Peyer's patch (tissue), 4 donors: ENCODE measurements at regions not wholly inside any gene's neighbourhood (a gene's known extent, or its start where the extent isn't known, plus 50 kb on each side); places are given as distances from the start of the nearest gene placed in this dataset.
"Not testable (repeated sequence)": the region's sequence is repeated elsewhere in the genome, so short reads cannot be mapped to it uniquely, and the experiment has no call there.

Source experiments
- DNase-seq, 3 donors: peaks; one replicate each; pipeline ENCODE4 v3.0.0-alpha.2; 2017 to 2019
- H3K27ac ChIP-seq, 4 donors: fragments of 200-600 bp; sonication (generic); one replicate each; pipeline ENCODE4 v1.5.1; 2016 to 2019
- H3K27me3 ChIP-seq, 2 donors: fragments of 200-600 bp; sonication (generic); one replicate each; pipeline ENCODE4 v1.5.1; 2019
- H3K36me3 ChIP-seq, 3 donors: fragments of 200-600 bp; sonication (generic); one replicate each; pipeline ENCODE4 v1.5.1; 2016 to 2019
- H3K4me1 ChIP-seq, 4 donors: fragments of 200-600 bp; sonication (generic); one replicate each; pipeline ENCODE4 v1.5.1; 2016 to 2019
- H3K4me3 ChIP-seq, 4 donors: fragments of 200-600 bp; sonication (generic); 1 replicate in 3 of 4; 2 replicates in 1 of 4; pipeline ENCODE4 v1.5.1; 2016 to 2019; ENCODE audit warnings: mild to moderate bottlenecking in 1 of 4
- H3K9me3 ChIP-seq, 4 donors: fragments of 200-600 bp; sonication (generic); one replicate each; pipeline ENCODE4 v1.5.1; 2016 to 2019; ENCODE audit warnings: mild to moderate bottlenecking in 1 of 4
- CTCF ChIP-seq, 6 experiments: fragments of 450-650 bp in 4 of 6; fragments of 200-600 bp in 2 of 6; sonication (generic) in 1 of 6; IDR thresholded peaks; one replicate each; pipeline ENCODE4 v1.5.1; 2017 to 2019; ENCODE audit warnings: antibody characterized with exemption in 6 of 6, mild to moderate bottlenecking in 3 of 6, moderate library complexity in 1 of 6
- POLR2A ChIP-seq, 2 donors: fragments of 450-650 bp; IDR thresholded peaks; one replicate each; pipeline ENCODE4 v1.5.1; 2017; ENCODE audit warnings: antibody characterized with exemption in 2 of 2, mild to moderate bottlenecking in 2 of 2, moderate library complexity in 2 of 2

DNA sequence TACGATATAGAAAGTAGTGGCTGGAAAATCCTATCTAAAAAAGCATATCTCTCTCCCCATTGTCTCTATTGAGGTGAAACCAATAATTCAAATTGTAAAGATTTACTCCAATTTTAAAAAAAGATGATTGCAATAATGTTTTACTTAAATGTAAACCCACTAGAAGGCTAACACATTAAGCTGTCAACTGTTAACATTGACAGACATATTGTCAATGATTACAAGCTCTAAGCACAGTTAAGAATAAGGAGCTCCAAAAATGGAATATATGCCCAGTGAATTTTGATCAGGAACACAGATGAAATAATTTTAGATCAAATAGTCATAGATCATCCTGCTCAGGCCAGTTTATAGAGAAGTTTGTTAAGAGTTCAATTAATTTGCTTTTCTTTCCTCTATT is 123.6 kb upstream of the NETO1 start:
- no peak for DNase-seq
- no peaks in the 10 kb centered on the region for H3K36me3 ChIP-seq
- no peak for TF ChIP-seq POLR2A (IDR thresholded peaks at IDR 0.05)
- TF ChIP-seq CTCF (IDR thresholded peaks at IDR 0.05), result no peak
- peaks cover 0 to 4% (median 0%) of the 10 kb centered on the region in 4 donors for H3K9me3 ChIP-seq
- no peak overlapping the region for H3K27ac ChIP-seq
- H3K4me1 ChIP-seq, result no peaks in the 10 kb centered on the region
- H3K4me3 ChIP-seq, result no peak overlapping the region
- no peaks in the 10 kb centered on the region for H3K27me3 ChIP-seq

DNA sequence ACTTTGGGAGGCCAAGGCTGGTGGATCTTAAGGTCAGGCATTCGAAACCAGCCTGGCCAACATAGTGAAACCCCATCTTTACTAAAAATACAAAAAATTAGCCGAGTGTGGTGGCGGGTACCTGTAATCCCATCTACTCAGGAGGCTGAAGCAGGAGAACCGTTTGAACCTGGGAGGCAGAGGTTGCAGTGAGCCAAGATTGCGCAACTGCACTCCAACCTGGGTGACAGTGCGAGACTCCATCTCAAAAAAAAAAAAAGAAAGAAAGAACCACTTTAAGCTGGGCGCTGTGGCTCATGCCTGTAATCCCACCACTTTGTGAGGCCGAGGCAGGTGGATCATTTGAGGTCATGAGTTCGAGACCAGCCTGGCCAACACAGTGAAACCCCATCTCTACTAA is 119.8 kb upstream of the NETO1 start:
- H3K27me3 ChIP-seq, H3K36me3 ChIP-seq, H3K9me3 ChIP-seq, H3K4me3 ChIP-seq, H3K4me1 ChIP-seq, DNase-seq, H3K27ac ChIP-seq: not testable (repeated sequence)

DNA sequence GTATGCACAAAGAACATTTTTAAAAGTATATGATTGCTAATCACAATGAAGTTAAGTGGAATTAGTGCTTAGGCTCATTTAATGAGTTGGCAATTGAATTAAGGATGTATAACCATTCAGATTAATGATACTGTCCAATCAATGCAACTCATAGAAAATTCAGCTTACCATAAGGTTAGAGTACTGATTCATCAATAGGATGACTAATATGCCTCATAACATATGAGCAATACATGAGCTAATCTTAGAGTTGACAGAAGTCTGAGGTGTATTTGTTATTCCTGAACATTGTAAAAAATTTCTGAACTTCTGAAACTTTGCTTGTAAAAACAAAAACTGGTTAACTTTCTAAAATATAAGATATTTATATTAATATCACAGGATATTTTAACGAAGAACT is 118.3 kb upstream of the NETO1 start:
- Histone ChIP-seq H3K9me3 (peaks cover 0 to 4% (median 0%) of the 10 kb centered on the region in 4 donors), H3K4me1 (no peaks in the 10 kb centered on the region), H3K27me3 (no peaks in the 10 kb centered on the region), H3K27ac (no peak overlapping the region), H3K36me3 (no peaks in the 10 kb centered on the region), H3K4me3 (no peak overlapping the region)
- no peak for DNase-seq
- TF ChIP-seq POLR2A (IDR thresholded peaks at IDR 0.05), result no peak
- TF ChIP-seq CTCF (IDR thresholded peaks at IDR 0.05), result no peak

DNA sequence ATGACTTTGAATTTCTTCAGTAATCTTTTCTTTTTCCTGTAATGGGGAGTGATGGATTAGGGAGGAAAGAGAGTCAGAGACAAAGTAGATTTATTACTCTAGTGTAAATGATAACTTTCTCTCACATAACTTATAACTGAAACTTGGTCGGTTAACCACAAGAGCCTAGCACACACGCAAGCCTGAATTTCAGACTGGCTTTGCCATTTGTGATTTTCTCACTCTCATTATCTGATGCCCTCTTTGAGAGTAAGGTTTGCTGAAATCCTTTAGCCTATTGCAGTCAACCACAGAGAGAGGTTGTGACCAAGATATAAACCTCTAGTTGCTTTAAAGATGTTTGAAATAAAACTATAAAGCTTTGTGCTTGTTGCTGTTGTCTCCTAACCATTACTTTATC is 117.9 kb upstream of the NETO1 start:
- TF ChIP-seq CTCF (IDR thresholded peaks at IDR 0.05) (no peak), POLR2A (IDR thresholded peaks at IDR 0.05) (no peak)
- Histone ChIP-seq H3K9me3 (peaks cover 0 to 4% (median 0%) of the 10 kb centered on the region in 4 donors), H3K27ac (no peak overlapping the region), H3K27me3 (no peaks in the 10 kb centered on the region), H3K36me3 (no peaks in the 10 kb centered on the region), H3K4me3 (no peak overlapping the region), H3K4me1 (no peaks in the 10 kb centered on the region)
- no peak for DNase-seq

- no peak overlapping the region for H3K4me3 ChIP-seq
- H3K27ac ChIP-seq, result no peak overlapping the region
- no peaks in the 10 kb centered on the region for H3K27me3 ChIP-seq
- TF ChIP-seq POLR2A (IDR thresholded peaks at IDR 0.05) (no peak), CTCF (IDR thresholded peaks at IDR 0.05) (no peak)
- no peaks in the 10 kb centered on the region for H3K4me1 ChIP-seq
- DNase-seq, result no peak
- peaks cover 0 to 4% (median 0%) of the 10 kb centered on the region in 4 donors for H3K9me3 ChIP-seq
- H3K36me3 ChIP-seq, result no peaks in the 10 kb centered on the region
Observed at GRCh38 chr18:72984290-72984689, 116.5 kb upstream of the NETO1 start.

DNA sequence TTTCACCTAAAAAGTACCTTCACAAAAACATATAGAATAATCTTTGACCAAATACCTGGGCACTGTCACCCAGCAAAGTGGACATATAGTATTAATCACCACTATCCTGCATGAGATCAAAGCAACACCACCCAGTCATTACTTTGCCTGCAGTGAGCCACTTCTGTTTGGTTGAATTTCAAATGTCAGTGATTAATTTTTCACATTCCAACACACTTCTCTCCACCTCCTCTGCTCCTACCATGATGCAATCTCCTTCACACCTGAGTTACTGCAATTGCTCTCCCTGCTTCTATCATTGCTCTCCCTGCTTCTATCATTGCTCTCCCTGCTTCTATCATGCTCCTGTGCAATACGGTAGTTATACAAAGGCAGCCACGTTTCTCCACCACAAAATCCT is 106.1 kb upstream of the NETO1 start:
- no peak for DNase-seq
- Histone ChIP-seq H3K36me3 (no peaks in the 10 kb centered on the region), H3K27me3 (no peaks in the 10 kb centered on the region), H3K27ac (no peak overlapping the region), H3K4me3 (no peak overlapping the region), H3K4me1 (no peaks in the 10 kb centered on the region), H3K9me3 (no peaks in the 10 kb centered on the region)
- no peak for TF ChIP-seq CTCF (IDR thresholded peaks at IDR 0.05)
- no peak for TF ChIP-seq POLR2A (IDR thresholded peaks at IDR 0.05)
